Epithelial cell of esophagus (primary cell): ENCODE measurements at regions not wholly inside any gene's neighbourhood (a gene's known extent, or its start where the extent isn't known, plus 50 kb on each side); places are given as distances from the start of the nearest gene placed in this dataset.

ENCODE experiments used
- DNase-seq: peaks from one replicate; pipeline ENCODE4 v3.0.0; 2010; ENCODE audit warnings: low read depth
- H3K4me3 ChIP-seq: 2 replicates; pipeline ENCODE4 v1.5.1; 2011; ENCODE audit warnings: mild to moderate bottlenecking, low read length, control low read depth
- TF ChIP-seq, protein P1 (sequence below): IDR thresholded peaks from 2 replicates; pipeline ENCODE4 v1.5.1; 2011; ENCODE audit warnings: low read depth, mild to moderate bottlenecking, low read length, control low read depth, inconsistent platforms; ENCODE audit not compliant: insufficient read depth; ENCODE audit errors: missing control alignments

DNA sequence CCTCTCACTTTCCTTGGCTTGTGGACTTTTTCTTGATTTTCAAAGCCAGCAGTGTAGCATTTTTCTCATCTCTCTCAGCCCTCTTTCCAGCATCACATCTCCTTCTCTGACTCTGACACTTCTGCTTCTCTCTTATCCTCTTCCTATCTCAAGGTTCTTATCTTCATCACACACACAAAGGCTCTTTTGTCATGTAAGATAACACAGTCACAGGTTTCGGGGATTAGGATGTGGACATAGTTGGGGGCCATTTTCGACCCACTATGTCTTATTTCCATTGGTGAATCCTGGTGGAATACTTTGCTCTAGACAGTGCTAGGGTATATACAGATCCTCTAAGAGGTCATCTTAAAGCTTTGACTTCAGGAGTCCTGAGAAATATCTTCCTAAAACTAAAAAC lies 719.3 kb upstream of the TBX3 start:
- DNase-seq, result no peak
- TF ChIP-seq, protein P1, sequence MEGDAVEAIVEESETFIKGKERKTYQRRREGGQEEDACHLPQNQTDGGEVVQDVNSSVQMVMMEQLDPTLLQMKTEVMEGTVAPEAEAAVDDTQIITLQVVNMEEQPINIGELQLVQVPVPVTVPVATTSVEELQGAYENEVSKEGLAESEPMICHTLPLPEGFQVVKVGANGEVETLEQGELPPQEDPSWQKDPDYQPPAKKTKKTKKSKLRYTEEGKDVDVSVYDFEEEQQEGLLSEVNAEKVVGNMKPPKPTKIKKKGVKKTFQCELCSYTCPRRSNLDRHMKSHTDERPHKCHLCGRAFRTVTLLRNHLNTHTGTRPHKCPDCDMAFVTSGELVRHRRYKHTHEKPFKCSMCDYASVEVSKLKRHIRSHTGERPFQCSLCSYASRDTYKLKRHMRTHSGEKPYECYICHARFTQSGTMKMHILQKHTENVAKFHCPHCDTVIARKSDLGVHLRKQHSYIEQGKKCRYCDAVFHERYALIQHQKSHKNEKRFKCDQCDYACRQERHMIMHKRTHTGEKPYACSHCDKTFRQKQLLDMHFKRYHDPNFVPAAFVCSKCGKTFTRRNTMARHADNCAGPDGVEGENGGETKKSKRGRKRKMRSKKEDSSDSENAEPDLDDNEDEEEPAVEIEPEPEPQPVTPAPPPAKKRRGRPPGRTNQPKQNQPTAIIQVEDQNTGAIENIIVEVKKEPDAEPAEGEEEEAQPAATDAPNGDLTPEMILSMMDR, result no peak
- no peak overlapping the region for H3K4me3 ChIP-seq

- no peak overlapping the region for H3K4me3 ChIP-seq
- no peak for DNase-seq
- TF ChIP-seq, protein P1, result no peak
Measured at GRCh38 chr12:115402443-115403180, 718.6 kb upstream of the TBX3 start.

- H3K4me3 ChIP-seq, result no peak overlapping the region
- TF ChIP-seq, protein P1, result no peak
- no peak for DNase-seq
Measured at GRCh38 chr12:115401761-115402160, 717.8 kb upstream of the TBX3 start.

- no peak overlapping the region for H3K4me3 ChIP-seq
- DNase-seq, result no peak
- TF ChIP-seq, protein P1, result no peak
Measured at GRCh38 chr12:115400011-115400410, 716.0 kb upstream of the TBX3 start.

GRCh38 chr12:115398311-115398781 lies 714.4 kb upstream of the TBX3 start:
- DNase-seq, result peak; percentile 25
- H3K4me3 ChIP-seq, result no peak overlapping the region
- TF ChIP-seq, protein P1, result peak; percentile 28

- no peak overlapping the region for H3K4me3 ChIP-seq
- DNase-seq, result no peak
- TF ChIP-seq, protein P1, result no peak
Measured at GRCh38 chr12:115396567-115396966, 712.6 kb upstream of the TBX3 start.
